ENCODE measurements at regions not wholly inside any gene's neighbourhood (a gene's known extent, or its start where the extent isn't known, plus 50 kb on each side); places are given as distances from the start of the nearest gene placed in this dataset.

GRCh38 chr3:5750091-5750490, 562.6 kb downstream of the EDEM1 start:
- no peak for TF ChIP-seq CTCF (IDR thresholded peaks at IDR 0.05; ENCODE audit: borderline replicate concordance, extremely low read depth, insufficient read depth)
- Histone ChIP-seq H3K4me1 (ENCODE audit: control insufficient read depth in 2 of 3, insufficient read depth in 2 of 3, low read depth in 1 of 3, low read length in 3 of 3) (no peaks in the 10 kb centered on the region), H3K9ac (ENCODE audit: low read length in 3 of 3) (no peak overlapping the region), H3K4me3 (ENCODE audit: low read length in 3 of 3) (no peak overlapping the region), H3K27me3 (ENCODE audit: control insufficient read depth, insufficient read depth, low read length) (no peaks in the 10 kb centered on the region), H3K9me3 (ENCODE audit: control insufficient read depth in 2 of 3, insufficient read depth in 1 of 3, low read length in 3 of 3) (no peaks in the 10 kb centered on the region), H3K36me3 (ENCODE audit: control insufficient read depth in 2 of 3, insufficient read depth in 3 of 3, low read length in 3 of 3) (no peaks in the 10 kb centered on the region), H3K27ac (ENCODE audit: low read depth in 2 of 2, low read length in 2 of 2) (no peak overlapping the region)
- DNase-seq: no peak
- FAIRE-seq: no peak
- intact Hi-C loops (cut with DNase I): no loop called here

- Histone ChIP-seq H3K27ac (ENCODE audit: low read depth in 2 of 2, low read length in 2 of 2) (no peak overlapping the region), H3K27me3 (ENCODE audit: control insufficient read depth, insufficient read depth, low read length) (no peaks in the 10 kb centered on the region), H3K36me3 (ENCODE audit: control insufficient read depth in 2 of 3, insufficient read depth in 3 of 3, low read length in 3 of 3) (no peaks in the 10 kb centered on the region), H3K9me3 (ENCODE audit: control insufficient read depth in 2 of 3, insufficient read depth in 1 of 3, low read length in 3 of 3) (no peaks in the 10 kb centered on the region), H3K4me3 (ENCODE audit: low read length in 3 of 3) (no peak overlapping the region), H3K9ac (ENCODE audit: low read length in 3 of 3) (no peak overlapping the region), H3K4me1 (ENCODE audit: control insufficient read depth in 2 of 3, insufficient read depth in 2 of 3, low read depth in 1 of 3, low read length in 3 of 3) (no peaks in the 10 kb centered on the region)
- FAIRE-seq (no peak), DNase-seq (no peak)
- intact Hi-C loops (cut with DNase I): no loop called here
- TF ChIP-seq CTCF (IDR thresholded peaks at IDR 0.05; ENCODE audit: borderline replicate concordance, extremely low read depth, insufficient read depth): no peak
Measured at GRCh38 chr3:5750874-5751640, 563.5 kb downstream of the EDEM1 start.

GRCh38 chr3:5754602-5755001, 567.1 kb downstream of the EDEM1 start:
- intact Hi-C loops (cut with DNase I): no loop called here
- TF ChIP-seq CTCF (IDR thresholded peaks at IDR 0.05; ENCODE audit: borderline replicate concordance, extremely low read depth, insufficient read depth): no peak
- Histone ChIP-seq H3K9me3 (ENCODE audit: control insufficient read depth in 2 of 3, insufficient read depth in 1 of 3, low read length in 3 of 3) (no peaks in the 10 kb centered on the region), H3K27me3 (ENCODE audit: control insufficient read depth, insufficient read depth, low read length) (no peaks in the 10 kb centered on the region), H3K9ac (ENCODE audit: low read length in 3 of 3) (no peak overlapping the region), H3K27ac (ENCODE audit: low read depth in 2 of 2, low read length in 2 of 2) (no peak overlapping the region), H3K4me1 (ENCODE audit: control insufficient read depth in 2 of 3, insufficient read depth in 2 of 3, low read depth in 1 of 3, low read length in 3 of 3) (no peaks in the 10 kb centered on the region), H3K36me3 (ENCODE audit: control insufficient read depth in 2 of 3, insufficient read depth in 3 of 3, low read length in 3 of 3) (no peaks in the 10 kb centered on the region), H3K4me3 (ENCODE audit: low read length in 3 of 3) (no peak overlapping the region)
- no peak for FAIRE-seq
- peak in 3 of 5 donors; percentile 13 to 77 (median 60) for DNase-seq

- no peak for TF ChIP-seq CTCF (IDR thresholded peaks at IDR 0.05; ENCODE audit: borderline replicate concordance, extremely low read depth, insufficient read depth)
- H3K36me3 ChIP-seq (ENCODE audit: control insufficient read depth in 2 of 3, insufficient read depth in 3 of 3, low read length in 3 of 3): no peaks in the 10 kb centered on the region
- DNase-seq: no peak
- H3K9ac ChIP-seq (ENCODE audit: low read length in 3 of 3): no peak overlapping the region
- no peak overlapping the region for H3K27ac ChIP-seq (ENCODE audit: low read depth in 2 of 2, low read length in 2 of 2)
- H3K4me1 ChIP-seq (ENCODE audit: control insufficient read depth in 2 of 3, insufficient read depth in 2 of 3, low read depth in 1 of 3, low read length in 3 of 3): no peaks in the 10 kb centered on the region
- H3K4me3 ChIP-seq (ENCODE audit: low read length in 3 of 3): no peak overlapping the region
- no peak for FAIRE-seq
- intact Hi-C loops (cut with DNase I): no loop called here
- H3K27me3 ChIP-seq (ENCODE audit: control insufficient read depth, insufficient read depth, low read length): no peaks in the 10 kb centered on the region
- H3K9me3 ChIP-seq (ENCODE audit: control insufficient read depth in 2 of 3, insufficient read depth in 1 of 3, low read length in 3 of 3): no peaks in the 10 kb centered on the region
Measured at GRCh38 chr3:5756443-5756842, 568.9 kb downstream of the EDEM1 start.

Data from kidney (tissue), 13 donors.